ENCODE measurements at regions not wholly inside any gene's neighbourhood (a gene's known extent, or its start where the extent isn't known, plus 50 kb on each side); places are given as distances from the start of the nearest gene placed in this dataset.
"Not testable (repeated sequence)": the region's sequence is repeated elsewhere in the genome, so short reads cannot be mapped to it uniquely, and the experiment has no call there.

GRCh38 chr16:13797718-13798117, 122.2 kb upstream of the ERCC4 start:
- DNase-seq = no peak

- no peak for DNase-seq
Observed at GRCh38 chr16:13798211-13798610, 121.7 kb upstream of the ERCC4 start.

GRCh38 chr16:13803974-13804373, 116.0 kb upstream of the ERCC4 start:
- no peak for DNase-seq

GRCh38 chr16:13805951-13806350, 114.0 kb upstream of the ERCC4 start:
- DNase-seq = no peak

GRCh38 chr16:13806671-13807070, 113.3 kb upstream of the ERCC4 start:
- no peak for DNase-seq

- no peak for DNase-seq
Observed at GRCh38 chr16:13808102-13808501, 111.9 kb upstream of the ERCC4 start.

GRCh38 chr16:13809765-13810164, 110.2 kb upstream of the ERCC4 start:
- DNase-seq = no peak

- peak in 5 of 56 donors; percentile 1 to 10 (median 5) for DNase-seq
Observed at GRCh38 chr16:13811834-13812233, 108.1 kb upstream of the ERCC4 start.

GRCh38 chr16:13816701-13817100, 103.3 kb upstream of the ERCC4 start:
- DNase-seq = peak in 7 of 56 donors; percentile 1 to 66 (median 14)

- DNase-seq = no peak
Observed at GRCh38 chr16:13823501-13823900, 96.5 kb upstream of the ERCC4 start.

- DNase-seq = peak in 8 of 56 donors; percentile 1 to 34 (median 4)
Observed at GRCh38 chr16:13829697-13830299, 90.2 kb upstream of the ERCC4 start.

GRCh38 chr16:13833515-13833914, 86.4 kb upstream of the ERCC4 start:
- DNase-seq = no peak

- DNase-seq = no peak
Observed at GRCh38 chr16:13835387-13835786, 84.6 kb upstream of the ERCC4 start.

- DNase-seq = peak in 1 of 56 donors; percentile 10
Observed at GRCh38 chr16:13835935-13836730, 83.8 kb upstream of the ERCC4 start.

- DNase-seq = no peak
Observed at GRCh38 chr16:13838401-13839190, 81.4 kb upstream of the ERCC4 start.

GRCh38 chr16:13839577-13839976, 80.4 kb upstream of the ERCC4 start:
- DNase-seq = no peak

GRCh38 chr16:13845232-13845631, 74.7 kb upstream of the ERCC4 start:
- no peak for DNase-seq

- DNase-seq = no peak
Observed at GRCh38 chr16:13848795-13849194, 71.2 kb upstream of the ERCC4 start.

- not testable (repeated sequence) for DNase-seq
Observed at GRCh38 chr16:13850173-13850572, 69.8 kb upstream of the ERCC4 start.

GRCh38 chr16:13852827-13853226, 67.1 kb upstream of the ERCC4 start:
- DNase-seq = no peak

GRCh38 chr16:13856398-13856797, 63.6 kb upstream of the ERCC4 start:
- no peak for DNase-seq

GRCh38 chr16:13856811-13857511, 63.0 kb upstream of the ERCC4 start:
- DNase-seq = no peak
